T-helper 2 cell treated with Interferon-gamma antibody and Interleukin-4, amounts not matched to agents 100 ng/mL and 5 ng/mL, for 36 hours (primary cell): ENCODE measurements at regions not wholly inside any gene's neighbourhood (a gene's known extent, or its start where the extent isn't known, plus 50 kb on each side); places are given as distances from the start of the nearest gene placed in this dataset.

Experiments used
- intact Hi-C: fragments of 100-400 bp; cut with micrococcal nuclease; formaldehyde crosslinking; loops from one replicate; pipeline ENCODE4 v1.15.1; 2023

GRCh38 chr4:137640838-137641158, 108.5 kb upstream of the PCDH18 start:
- intact Hi-C loops: no loop called here

- intact Hi-C loops: no loop called here
These were observed 108.0 kb upstream of the PCDH18 start for GRCh38 chr4:137640156-137640837.

- intact Hi-C loops: no loop called here
These were observed 106.6 kb upstream of the PCDH18 start for GRCh38 chr4:137638934-137639333.

DNA sequence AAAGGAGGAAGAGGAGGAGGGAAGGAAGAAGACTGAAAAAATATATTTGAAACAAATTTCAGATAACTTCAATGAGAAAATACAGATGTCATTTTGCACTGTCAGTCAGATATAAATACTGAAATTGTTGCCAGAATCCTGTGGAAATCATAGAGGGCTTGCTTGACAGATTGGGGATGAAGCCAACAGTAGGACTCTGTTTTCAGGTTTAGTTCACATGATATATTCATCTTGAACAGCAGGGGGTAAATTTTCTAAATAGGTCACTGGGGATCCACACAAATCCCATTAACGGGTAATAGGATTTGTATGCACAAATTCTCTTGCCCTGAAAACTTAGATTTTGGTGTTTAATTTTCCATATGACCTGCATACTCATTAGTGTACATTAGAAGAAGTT, 103.3 kb upstream of the PCDH18 start:
- intact Hi-C loops: no loop called here

DNA sequence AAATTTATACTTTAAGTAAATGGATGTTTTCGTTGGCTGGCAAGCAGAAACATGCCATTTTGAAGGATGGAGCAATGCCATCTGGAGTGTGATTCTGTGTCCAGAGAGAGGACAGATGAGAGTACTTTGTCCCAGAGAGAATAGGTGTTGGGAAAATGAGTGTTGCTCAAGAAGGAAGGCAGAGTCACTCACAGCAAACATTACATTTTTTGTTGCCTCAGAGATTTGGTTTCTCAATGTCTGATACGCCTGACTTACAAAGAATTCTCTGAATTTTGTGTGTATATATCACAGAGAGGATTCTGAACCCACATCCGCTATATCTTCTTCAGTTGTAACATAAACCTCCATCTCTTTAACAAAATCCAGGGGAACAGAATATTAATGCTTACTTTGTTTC, 102.8 kb upstream of the PCDH18 start:
- intact Hi-C loops: no loop called here

DNA sequence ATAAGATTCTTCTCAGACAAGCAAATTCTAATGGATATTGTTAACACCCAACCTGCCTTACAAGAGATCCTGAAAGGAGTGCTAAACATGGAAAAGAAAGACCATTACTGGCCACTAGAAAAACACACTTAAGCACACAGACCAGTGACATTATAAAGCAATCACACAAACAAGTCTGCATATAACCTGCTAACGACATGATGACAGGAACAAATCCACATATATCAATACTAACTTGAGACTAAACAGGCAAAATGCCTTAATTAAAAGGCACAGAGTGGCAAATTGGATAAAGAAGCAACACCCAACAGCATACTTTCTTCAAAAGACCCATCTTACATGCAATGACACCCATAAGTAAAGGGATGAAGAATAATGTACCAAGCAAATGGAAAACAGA, 100.5 kb upstream of the PCDH18 start:
- intact Hi-C loops: no loop called here

DNA sequence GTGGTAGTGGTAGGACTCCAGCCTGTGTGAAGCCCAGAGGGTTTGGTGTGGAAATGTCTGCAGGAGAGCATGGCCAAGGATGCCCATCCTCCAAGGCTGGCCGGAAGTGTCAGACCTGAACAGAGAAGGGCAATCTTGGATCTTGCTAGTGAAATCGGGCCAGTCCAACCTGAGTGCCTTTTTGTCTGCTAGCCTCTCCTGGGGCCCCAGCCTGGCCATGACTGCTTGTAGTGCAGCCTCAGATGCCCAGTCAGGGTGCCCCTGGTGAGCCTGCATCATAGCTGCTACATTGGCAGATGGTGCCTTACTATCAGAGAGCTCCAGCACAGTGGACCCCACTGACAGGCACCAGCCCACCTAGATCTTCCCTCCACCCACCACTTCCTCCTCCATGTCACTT, 99.3 kb upstream of the PCDH18 start:
- intact Hi-C loops: no loop called here

DNA sequence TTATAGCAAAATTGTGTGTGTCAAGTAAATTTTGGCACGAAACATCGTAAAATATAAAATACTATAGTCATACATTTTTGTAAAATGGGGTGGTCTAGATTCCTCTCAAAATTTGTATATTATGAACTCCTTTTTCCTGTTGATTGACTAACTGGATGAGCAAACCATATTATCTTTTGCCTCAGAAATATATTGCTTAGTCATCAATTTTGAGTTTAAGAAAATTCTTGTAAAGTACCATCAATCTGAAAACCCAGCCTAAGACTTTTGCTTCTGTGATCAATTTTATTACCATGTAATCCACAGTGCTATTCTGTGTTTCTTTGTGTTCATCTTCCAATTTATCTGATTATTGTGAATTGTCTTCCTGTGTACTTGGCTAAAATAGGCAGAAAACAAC, 98.0 kb upstream of the PCDH18 start:
- intact Hi-C loops: no loop called here

- intact Hi-C loops: no loop called here
These were observed 95.6 kb upstream of the PCDH18 start for GRCh38 chr4:137627739-137628460.

DNA sequence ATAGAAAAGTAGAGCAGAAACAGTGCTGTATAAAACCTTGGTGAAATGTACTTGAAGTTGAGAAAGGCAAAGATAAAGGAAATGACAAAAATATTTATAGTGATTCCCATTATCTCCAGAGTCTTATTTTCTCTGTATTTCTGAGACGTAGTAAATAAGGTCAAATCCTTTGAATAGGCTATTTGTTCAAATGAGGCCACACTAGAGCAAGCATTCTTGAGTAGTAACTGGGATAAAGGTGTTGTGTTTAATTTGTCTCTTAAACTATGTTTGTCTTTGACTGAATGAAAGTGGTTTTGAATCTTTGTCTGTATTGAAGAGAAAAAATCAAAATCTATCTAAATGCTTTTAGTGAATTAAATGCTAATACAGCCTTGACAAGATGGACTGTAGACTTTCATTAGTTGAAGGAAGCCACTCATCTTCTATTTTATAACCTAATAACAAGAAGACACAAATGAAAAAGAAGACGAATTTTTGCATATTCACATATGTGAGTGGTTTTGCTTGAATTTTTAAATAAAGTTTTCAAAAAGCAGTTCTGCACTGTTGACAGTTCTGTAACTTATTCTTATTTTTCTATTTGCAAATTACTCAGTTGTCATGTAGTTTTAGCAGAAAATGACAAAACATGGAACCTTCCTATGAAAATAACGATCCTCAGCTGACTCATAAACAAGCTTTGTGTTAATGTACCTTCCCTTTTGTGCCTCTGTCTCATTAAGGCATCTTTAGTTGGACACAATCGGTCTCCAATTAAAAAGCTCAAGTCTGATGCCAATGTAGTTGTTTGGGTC, 94.8 kb upstream of the PCDH18 start:
- intact Hi-C loops: no loop called here

DNA sequence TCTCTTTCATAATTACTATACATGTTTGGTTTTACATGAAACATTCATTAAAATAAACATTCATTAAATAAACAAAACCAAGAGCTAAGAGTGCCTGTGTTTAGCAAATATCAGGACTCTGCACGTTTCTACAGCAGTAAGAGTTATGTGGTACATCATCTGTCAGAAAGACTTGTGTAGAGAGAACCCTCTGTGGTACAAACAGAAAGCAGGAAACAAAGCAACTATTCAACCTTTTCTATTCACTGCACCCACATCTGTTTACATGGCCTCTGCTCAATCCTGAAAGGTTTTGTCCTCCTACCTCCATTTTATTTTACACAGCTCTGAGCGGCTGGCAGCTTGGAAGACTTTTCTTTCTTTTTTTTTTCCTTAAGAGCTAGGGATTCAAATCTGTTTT, 90.7 kb upstream of the PCDH18 start:
- intact Hi-C loops: no loop called here

DNA sequence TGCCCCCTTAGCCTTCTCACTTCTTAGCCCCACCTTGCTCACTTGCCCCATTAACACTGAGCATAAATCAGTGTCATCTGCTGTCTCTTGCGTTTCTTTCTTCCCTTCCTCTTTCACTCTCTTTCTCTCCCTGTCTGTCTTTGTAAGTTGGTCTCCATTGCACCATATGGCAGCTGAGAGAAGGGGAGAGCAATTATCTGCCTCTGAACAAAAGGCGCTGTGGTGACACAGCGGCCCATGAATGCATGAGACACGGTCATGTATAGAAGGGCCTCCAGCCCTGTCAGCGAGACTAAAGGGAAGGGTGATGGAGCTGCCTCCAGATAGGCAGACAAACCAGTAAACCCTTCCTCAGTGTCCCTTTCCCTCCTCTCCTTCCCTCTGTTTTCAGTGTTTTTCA, 88.8 kb upstream of the PCDH18 start:
- intact Hi-C loops: no loop called here

DNA sequence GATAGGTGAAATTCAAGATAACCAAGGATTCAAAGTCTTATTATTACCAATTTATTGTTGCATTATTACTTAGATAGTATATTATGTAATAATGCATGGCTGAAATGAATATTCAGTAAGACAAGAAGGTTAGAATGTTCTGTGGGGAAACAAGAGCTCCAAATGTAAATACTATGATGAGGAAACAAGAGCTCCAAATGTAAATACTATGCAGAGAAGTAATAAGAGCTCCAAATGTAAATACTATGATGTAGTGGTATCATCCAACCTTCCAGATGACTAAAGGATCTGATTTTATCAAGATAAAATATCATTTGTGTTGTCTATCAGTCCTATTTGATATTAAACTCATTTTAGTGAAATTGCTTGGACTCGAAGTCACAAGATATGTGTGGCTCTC, 82.2 kb upstream of the PCDH18 start:
- intact Hi-C loops: no loop called here

DNA sequence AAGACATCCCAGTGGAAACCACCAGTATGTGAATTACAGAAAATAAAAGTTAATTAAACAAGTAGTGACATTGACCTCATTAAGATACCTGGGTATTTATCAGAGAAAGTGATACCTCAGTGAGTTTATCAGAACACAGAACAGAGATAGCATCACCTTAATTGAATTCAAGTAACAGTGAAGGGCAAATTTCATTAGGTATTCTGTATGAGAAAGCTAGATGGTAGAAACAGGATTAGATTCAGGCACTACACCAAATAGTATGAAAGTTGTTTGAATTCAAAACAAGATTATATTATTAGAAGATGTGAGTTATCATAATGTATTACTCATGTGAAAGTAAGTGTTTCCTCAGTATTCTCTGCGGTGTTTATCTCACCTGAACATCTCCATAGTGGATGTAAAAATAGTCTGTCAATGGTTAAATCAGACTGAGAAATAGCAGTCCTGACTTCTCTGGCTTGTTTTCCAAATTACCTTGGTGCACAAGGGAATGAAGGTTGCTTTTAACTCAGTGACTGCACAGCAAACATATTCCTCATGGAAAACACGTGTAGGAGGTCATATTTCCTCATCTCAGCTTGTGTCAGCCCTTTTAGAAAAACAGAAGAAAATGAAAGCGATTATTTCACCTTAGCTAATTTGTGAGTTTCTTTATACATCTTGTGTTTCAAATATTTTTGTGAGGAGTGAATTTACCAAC, 79.9 kb upstream of the PCDH18 start:
- intact Hi-C loops: no loop called here

- intact Hi-C loops: no loop called here
These were observed 78.7 kb upstream of the PCDH18 start for GRCh38 chr4:137610960-137611359.

DNA sequence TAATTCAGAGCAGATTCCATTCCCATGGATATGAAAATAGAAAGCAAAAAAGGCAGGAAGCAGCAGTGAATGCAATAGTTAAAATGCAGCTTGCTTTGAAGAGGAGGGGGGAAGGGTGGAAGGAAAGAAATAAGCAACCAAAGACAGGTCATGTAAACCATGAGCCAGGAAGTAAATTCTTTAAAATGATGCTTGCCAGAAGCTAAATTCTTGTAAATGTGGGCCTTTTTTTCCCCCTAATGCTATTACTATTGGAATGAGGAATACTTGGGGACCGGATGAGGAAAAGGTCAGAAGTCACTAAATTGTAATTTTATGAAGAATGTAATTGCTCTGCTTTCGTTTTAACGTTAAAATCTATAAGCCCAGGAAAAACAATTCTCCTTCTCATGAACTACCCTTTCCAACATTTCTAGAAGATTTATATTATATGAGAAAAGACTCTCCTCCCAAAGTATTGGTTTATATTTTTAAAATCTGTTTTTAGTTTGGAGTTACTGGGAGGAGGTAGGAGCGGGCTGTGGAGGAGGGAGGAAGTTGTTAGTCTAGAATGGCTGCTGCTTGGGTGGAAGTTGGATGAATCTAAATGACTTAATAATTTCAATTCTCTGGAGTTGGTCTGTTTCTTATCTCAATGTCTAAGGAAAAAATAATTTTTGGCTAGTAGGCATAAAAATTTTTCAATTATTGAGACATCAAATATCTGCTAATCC, 77.6 kb upstream of the PCDH18 start:
- intact Hi-C loops: no loop called here

DNA sequence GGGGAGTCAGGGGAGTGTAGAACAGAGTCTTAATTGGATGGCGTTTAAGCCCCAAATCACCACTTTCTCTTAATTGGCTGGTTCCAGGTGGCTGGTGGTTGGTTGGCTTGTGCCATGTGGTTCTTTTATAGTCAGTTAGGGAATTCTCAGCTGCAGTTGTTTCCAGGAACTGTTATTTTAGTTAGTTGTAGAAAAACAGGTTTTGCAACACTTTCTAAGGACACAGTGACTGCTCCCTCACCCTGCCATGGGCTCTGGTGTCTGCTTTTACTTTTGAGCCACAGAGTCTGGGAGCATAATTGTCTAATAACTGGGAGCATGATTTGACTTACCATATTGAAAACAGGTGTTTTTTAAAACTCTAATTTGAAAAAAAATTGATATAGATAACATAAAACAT, 75.8 kb upstream of the PCDH18 start:
- intact Hi-C loops: no loop called here

DNA sequence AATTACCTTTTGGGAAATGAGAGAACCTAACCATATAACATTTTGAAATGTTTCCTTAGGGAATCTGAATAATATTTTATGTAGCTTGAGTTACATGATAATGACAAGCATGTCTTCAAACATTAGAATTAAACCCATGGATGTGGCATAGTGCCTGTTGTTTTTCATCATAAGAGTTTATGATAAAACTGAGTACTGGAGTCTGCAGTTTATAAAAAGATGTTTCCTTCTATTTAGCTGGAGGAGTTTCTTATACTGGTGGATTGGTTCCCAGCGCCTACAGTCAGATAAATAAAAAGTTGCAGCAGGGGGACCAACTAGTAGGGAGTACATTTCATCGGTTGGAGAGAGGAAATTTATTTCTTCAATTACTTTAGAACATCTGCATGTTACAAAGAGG, 70.1 kb upstream of the PCDH18 start:
- intact Hi-C loops: no loop called here

DNA sequence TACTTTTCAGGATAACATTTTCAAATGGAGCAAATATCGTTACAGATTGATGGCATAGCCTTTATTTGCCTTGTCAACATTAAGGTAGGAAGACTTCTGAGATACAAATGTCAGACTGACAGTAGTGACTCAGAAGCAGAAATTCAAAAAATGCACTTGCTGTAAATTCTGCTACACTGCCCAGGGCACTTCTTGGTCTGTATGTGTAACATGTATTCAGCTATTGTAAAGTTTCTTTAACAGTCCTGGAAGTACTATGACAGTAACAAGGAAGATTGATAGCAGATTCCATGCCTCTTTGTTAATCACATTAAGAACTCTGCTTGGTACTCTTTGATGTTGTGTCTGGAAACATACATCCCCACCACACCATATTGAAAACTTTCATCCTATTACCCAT, 69.6 kb upstream of the PCDH18 start:
- intact Hi-C loops: no loop called here

GRCh38 chr4:137599734-137600133, 67.4 kb upstream of the PCDH18 start:
- intact Hi-C loops: no loop called here

DNA sequence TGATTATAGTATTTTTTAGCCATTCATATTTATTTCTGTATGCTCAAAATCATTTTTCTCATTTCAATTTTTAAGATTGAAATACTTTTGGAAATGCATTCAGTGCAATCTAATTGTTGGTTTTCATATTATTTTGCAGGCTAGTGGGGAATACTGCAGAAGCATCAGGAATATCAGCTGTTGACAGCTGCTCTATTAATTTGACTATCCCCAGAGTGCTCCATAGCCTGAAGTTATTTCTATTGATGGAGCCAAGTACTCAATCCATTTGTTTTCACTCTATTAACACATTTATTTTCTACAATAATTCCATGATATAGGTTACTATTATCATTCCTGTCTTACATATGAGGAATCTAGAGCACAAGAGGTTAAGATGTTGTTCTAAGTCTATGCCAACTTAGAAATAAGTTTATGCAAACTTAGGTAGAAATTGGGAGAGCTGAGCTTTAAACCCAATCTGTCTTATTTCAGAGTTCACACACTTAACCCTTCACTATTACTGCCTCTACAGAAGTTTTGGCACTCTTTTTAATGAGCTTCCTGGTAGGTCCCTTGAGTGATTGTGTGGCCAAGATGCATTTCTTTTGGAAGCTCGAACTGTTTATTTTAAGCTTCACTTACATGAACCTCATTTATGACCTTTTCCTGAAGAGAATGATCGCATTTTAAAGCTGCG, 65.6 kb upstream of the PCDH18 start:
- intact Hi-C loops: no loop called here
